Stimulated activated CD8-positive, alpha-beta memory T cell treated with anti-CD3 and anti-CD28 coated beads, Interleukin-15, amount 100 ng/mL, for 1 hour (primary cell): ENCODE measurements at regions not wholly inside any gene's neighbourhood (a gene's known extent, or its start where the extent isn't known, plus 50 kb on each side); places are given as distances from the start of the nearest gene placed in this dataset.

ENCODE experiments used
- DNase-seq: peaks from one replicate; pipeline ENCODE4 v3.0.0-alpha.2; 2020; ENCODE audit warnings: low read depth

DNA sequence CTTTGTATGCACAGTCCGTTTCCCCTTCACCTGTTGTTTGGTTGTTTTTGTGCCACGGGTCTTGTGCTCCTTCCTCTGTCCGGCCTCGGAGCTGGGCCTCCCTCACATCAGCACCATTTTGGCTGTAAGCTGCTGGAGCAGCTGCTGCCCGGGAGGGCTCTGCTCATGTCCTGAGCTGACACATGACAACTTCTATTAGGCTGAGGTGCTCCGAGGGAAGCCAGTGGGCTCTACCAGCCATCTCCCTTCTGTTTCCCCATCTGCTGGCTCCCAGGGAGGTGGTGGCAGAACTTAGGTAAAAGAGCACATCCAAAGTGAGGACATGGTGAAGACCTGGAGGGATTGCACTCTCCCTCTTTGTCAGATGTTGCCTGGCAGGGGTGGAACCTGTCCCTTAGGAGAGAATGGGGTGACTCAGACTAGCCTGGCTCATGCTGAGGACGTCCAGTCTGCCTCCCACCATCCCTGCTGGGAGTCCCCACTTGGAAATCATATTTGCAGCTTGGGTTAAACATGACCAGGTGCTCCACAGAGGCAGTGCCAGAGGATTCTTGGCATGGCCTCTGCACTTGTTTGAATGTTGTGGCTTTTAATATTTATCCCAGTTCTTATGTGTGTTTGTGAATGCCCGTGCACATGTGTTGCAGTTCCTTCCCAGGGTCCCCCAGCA lies 49.8 kb upstream of the TNP1 start:
- no peak for DNase-seq
